D721Med (cell line): ENCODE measurements at regions not wholly inside any gene's neighbourhood (a gene's known extent, or its start where the extent isn't known, plus 50 kb on each side); places are given as distances from the start of the nearest gene placed in this dataset.

Experiments used
- DNase-seq: peaks from one replicate; pipeline ENCODE4 v3.0.0; 2011; ENCODE audit warnings: low spot score; ENCODE audit not compliant: insufficient read length
- FAIRE-seq: peaks from 2 replicates; lab custom pipeline; 2011; peaks lifted over from hg19 to GRCh38; lab: Jason Lieb, UNC
- TF ChIP-seq, protein P1 (sequence below): IDR thresholded peaks from 2 replicates; pipeline ENCODE4 v1.5.1; 2012; ENCODE audit warnings: mild to moderate bottlenecking, control low read depth; ENCODE audit not compliant: insufficient read depth; ENCODE audit errors: missing control alignments

DNA sequence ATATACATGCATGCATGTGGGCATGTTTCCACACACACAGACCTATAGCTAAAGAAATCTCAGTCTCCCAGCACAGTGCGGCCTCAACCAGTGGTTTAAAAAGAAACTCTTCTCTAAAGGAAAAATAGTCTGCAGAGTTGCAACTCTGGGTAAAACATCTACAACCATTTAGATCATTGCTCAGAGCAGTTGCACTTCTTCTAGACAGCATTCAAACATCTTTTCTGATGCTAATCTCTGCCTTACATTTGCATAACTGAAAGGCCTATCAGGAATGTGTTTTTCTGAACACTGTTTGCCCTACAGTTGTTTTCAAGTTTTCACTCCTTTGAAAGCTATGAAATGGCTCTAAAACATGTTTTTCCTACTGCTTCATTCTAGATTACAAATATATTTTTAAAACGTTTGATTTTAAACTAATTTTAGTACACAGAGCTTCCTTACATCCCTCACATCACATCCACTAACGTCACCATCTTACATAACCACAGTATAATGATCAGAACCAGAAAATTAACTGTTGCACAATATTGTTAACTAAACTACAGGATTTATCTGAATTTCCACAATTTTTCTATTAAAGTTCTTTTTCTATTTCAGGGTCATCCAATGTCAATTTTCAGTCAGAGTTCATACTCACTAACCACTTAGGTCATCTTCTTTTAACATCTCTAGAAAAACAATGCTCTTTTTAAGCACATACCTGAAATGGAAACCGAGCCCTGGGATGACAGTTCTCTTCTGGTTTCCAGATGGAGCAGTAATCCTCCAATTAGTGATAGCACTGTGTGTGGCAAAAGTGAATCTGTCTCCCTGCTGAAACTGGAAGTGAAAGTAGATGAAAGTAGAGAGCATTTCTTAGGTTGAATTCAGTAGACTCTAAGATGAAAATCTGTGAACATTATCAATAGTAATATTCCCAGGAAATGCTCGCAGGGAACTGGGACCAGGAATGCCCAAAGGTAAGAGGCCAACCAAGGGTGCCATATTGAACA is 501.6 kb upstream of the GCFC2 start:
- DNase-seq (no peak), FAIRE-seq (no peak)
- TF ChIP-seq, protein P1, sequence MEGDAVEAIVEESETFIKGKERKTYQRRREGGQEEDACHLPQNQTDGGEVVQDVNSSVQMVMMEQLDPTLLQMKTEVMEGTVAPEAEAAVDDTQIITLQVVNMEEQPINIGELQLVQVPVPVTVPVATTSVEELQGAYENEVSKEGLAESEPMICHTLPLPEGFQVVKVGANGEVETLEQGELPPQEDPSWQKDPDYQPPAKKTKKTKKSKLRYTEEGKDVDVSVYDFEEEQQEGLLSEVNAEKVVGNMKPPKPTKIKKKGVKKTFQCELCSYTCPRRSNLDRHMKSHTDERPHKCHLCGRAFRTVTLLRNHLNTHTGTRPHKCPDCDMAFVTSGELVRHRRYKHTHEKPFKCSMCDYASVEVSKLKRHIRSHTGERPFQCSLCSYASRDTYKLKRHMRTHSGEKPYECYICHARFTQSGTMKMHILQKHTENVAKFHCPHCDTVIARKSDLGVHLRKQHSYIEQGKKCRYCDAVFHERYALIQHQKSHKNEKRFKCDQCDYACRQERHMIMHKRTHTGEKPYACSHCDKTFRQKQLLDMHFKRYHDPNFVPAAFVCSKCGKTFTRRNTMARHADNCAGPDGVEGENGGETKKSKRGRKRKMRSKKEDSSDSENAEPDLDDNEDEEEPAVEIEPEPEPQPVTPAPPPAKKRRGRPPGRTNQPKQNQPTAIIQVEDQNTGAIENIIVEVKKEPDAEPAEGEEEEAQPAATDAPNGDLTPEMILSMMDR: no peak

DNA sequence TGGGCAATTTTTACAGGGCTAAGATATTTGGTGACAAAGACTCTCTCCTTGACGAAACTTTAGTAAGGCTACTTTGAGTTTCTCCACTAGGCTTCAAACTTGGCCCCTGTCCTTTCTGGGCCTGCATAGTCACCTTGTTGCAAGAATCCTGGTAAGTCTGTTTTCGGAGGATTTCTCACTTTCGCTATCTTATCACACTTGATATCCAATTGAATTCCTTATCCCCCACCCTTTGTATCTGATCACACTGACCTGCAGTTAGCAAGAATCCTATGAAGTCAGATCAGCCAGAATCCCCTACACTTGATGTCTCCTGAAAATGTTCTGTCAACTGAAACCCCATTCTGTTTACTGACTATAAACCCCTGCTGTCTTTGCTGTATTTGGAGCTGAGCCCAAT is 499.8 kb upstream of the GCFC2 start:
- TF ChIP-seq, protein P1: no peak
- FAIRE-seq (no peak), DNase-seq (no peak)

- TF ChIP-seq, protein P1: no peak
- DNase-seq (no peak), FAIRE-seq (no peak)
Measured at GRCh38 chr2:76204048-76204447, 493.3 kb upstream of the GCFC2 start.

DNA sequence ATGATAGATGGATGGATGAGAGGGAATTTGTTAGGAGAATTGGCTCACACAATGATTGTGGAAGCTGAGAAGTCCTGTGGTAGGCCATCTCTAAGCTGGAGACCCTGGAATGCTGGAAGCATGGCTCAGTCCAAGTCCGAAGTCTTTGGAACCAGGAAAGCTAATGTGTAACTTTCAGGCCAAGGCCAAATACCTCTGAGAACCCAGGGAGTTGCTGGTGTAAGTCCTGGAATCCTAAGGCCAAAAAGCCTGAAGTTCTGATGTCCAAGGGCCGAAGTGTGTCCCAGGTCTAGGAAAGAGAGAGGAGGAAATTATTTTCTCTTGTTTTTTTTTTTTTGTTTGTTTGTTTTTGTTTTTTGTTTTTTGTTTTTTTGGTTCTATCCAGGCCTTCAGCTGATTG is 492.2 kb upstream of the GCFC2 start:
- no peak for DNase-seq
- TF ChIP-seq, protein P1: no peak
- FAIRE-seq: no peak

GRCh38 chr2:76197842-76198448 is 487.2 kb upstream of the GCFC2 start:
- FAIRE-seq: no peak
- TF ChIP-seq, protein P1: peak; percentile 64
- no peak for DNase-seq

GRCh38 chr2:76197428-76197827 is 486.7 kb upstream of the GCFC2 start:
- TF ChIP-seq, protein P1: no peak
- no peak for DNase-seq
- FAIRE-seq: no peak
